NCI-H146 treated with DMSO at 0.1 percent for 48 hours (cell line): ENCODE measurements at regions not wholly inside any gene's neighbourhood (a gene's known extent, or its start where the extent isn't known, plus 50 kb on each side); places are given as distances from the start of the nearest gene placed in this dataset.
A peak's percentile ranks its signal among the peaks of the same experiment; 100 is the strongest.
"Not testable (repeated sequence)": the region's sequence is repeated elsewhere in the genome, so short reads cannot be mapped to it uniquely, and the experiment has no call there.

ENCODE experiments used
- DNase-seq: peaks from one replicate; lab custom pipeline; 2025; ENCODE audit not compliant: unreplicated experiment; lab: John Stamatoyannopoulos, UW

- not testable (repeated sequence) for DNase-seq
Measured at GRCh38 chr15:34528055-34528754, 55.2 kb downstream of the GOLGA8B start.

GRCh38 chr15:34527641-34528040 lies 55.8 kb downstream of the GOLGA8B start:
- not testable (repeated sequence) for DNase-seq

GRCh38 chr15:34523849-34524248 lies 59.6 kb downstream of the GOLGA8B start:
- not testable (repeated sequence) for DNase-seq

- DNase-seq: not testable (repeated sequence)
Measured at GRCh38 chr15:34522601-34523000, 60.9 kb downstream of the GOLGA8B start.

GRCh38 chr15:34521802-34522485 lies 61.5 kb downstream of the GOLGA8B start:
- not testable (repeated sequence) for DNase-seq

- DNase-seq: no peak
Measured at GRCh38 chr15:34520566-34520965, 62.9 kb downstream of the GOLGA8B start.

GRCh38 chr15:34520010-34520409 lies 63.4 kb downstream of the GOLGA8B start:
- not testable (repeated sequence) for DNase-seq

- DNase-seq: no peak
Measured at GRCh38 chr15:34514251-34514670, 69.2 kb downstream of the GOLGA8B start.

- no peak for DNase-seq
Measured at GRCh38 chr15:34512628-34513027, 70.8 kb downstream of the GOLGA8B start.

GRCh38 chr15:34501131-34501530 lies 63.5 kb upstream of the GOLGA8A start:
- no peak for DNase-seq

GRCh38 chr15:34496207-34496995 lies 58.8 kb upstream of the GOLGA8A start:
- DNase-seq: no peak

GRCh38 chr15:34495707-34496106 lies 58.1 kb upstream of the GOLGA8A start:
- DNase-seq: not testable (repeated sequence)

- no peak for DNase-seq
Measured at GRCh38 chr15:34494084-34494399, 56.4 kb upstream of the GOLGA8A start.

- no peak for DNase-seq
Measured at GRCh38 chr15:34493001-34493400, 55.4 kb upstream of the GOLGA8A start.

- not testable (repeated sequence) for DNase-seq
Measured at GRCh38 chr15:34491488-34491887, 53.9 kb upstream of the GOLGA8A start.

- no peak for DNase-seq
Measured at GRCh38 chr15:34490417-34491193, 53.0 kb upstream of the GOLGA8A start.

- DNase-seq: peak; percentile 26
Measured at GRCh38 chr15:34488973-34489959, 51.7 kb upstream of the GOLGA8A start.
